Loucy (cell line): ENCODE measurements at regions not wholly inside any gene's neighbourhood (a gene's known extent, or its start where the extent isn't known, plus 50 kb on each side); places are given as distances from the start of the nearest gene placed in this dataset.

Source experiments
- H2AFZ ChIP-seq: fragments of 200-600 bp; sonication (generic); 2 replicates; pipeline ENCODE4 v1.6.0; 2016; ENCODE audit warnings: antibody characterized with exemption, mild to moderate bottlenecking, low read length, moderate library complexity
- H3F3A ChIP-seq: fragments of 200-600 bp; 2 replicates; pipeline ENCODE4 v1.6.0; 2016; ENCODE audit warnings: antibody characterized with exemption, low read depth, mild to moderate bottlenecking
- H3K27me3 ChIP-seq: fragments of 200-600 bp; sonication (generic); 2 replicates; pipeline ENCODE4 v1.6.1; 2014; ENCODE audit warnings: low read length, mild to moderate bottlenecking; ENCODE audit not compliant: insufficient read depth, poor library complexity, severe bottlenecking
- H3K36me3 ChIP-seq: fragments of 200-600 bp; sonication (generic); 2 replicates; pipeline ENCODE4 v1.6.1; 2016; ENCODE audit warnings: low read length; ENCODE audit not compliant: insufficient read depth
- H3K4me1 ChIP-seq: fragments of 200-600 bp; sonication (generic); 2 replicates; pipeline ENCODE4 v1.5.1; 2014; ENCODE audit warnings: low read length, mild to moderate bottlenecking; ENCODE audit not compliant: insufficient read depth, poor library complexity, severe bottlenecking
- H3K4me2 ChIP-seq: fragments of 200-600 bp; sonication (generic); 2 replicates; pipeline ENCODE4 v1.6.0; 2014; ENCODE audit warnings: antibody characterized with exemption, low read length, low read depth, mild to moderate bottlenecking; ENCODE audit not compliant: poor library complexity, severe bottlenecking
- H3K4me3 ChIP-seq: fragments of 200-600 bp; sonication (generic); 2 replicates; pipeline ENCODE4 v1.5.1; 2014; ENCODE audit warnings: low read length, mild to moderate bottlenecking, mixed read lengths; ENCODE audit not compliant: poor library complexity, severe bottlenecking
- H3K79me2 ChIP-seq: fragments of 200-600 bp; sonication (generic); 2 replicates; pipeline ENCODE4 v1.6.1; 2014; ENCODE audit warnings: low read length; ENCODE audit not compliant: insufficient read depth
- H3K9ac ChIP-seq: fragments of 200-600 bp; sonication (generic); 2 replicates; pipeline ENCODE4 v1.6.0; 2014; ENCODE audit warnings: mild to moderate bottlenecking, low read depth, low read length, moderate library complexity; ENCODE audit not compliant: poor library complexity, severe bottlenecking
- H3K9me2 ChIP-seq: fragments of 200-600 bp; sonication (generic); replicated peaks from 2 replicates; pipeline ENCODE4 v1.6.1; 2016; ENCODE audit warnings: low read depth, low read length, mixed read lengths
- H3K9me3 ChIP-seq: fragments of 200-600 bp; sonication (generic); 2 replicates; pipeline ENCODE4 v1.6.1; 2014; ENCODE audit warnings: mild to moderate bottlenecking, antibody characterized with exemption, low read length, low read depth; ENCODE audit not compliant: insufficient read depth
- H4K20me1 ChIP-seq: fragments of 200-600 bp; sonication (generic); 2 replicates; pipeline ENCODE4 v1.6.0; 2014; ENCODE audit warnings: antibody characterized with exemption, low read length, mild to moderate bottlenecking; ENCODE audit not compliant: insufficient read depth, poor library complexity, severe bottlenecking
- CTCF ChIP-seq: fragments of 200-600 bp; sonication (generic); conservative IDR thresholded peaks from 2 replicates; pipeline ENCODE4 v1.5.1; 2014; ENCODE audit warnings: mild to moderate bottlenecking, antibody characterized with exemption, low read length
- EZH2phosphoT487 ChIP-seq: fragments of 200-600 bp; IDR thresholded peaks from 2 replicates; pipeline ENCODE4 v1.6.1; 2018; ENCODE audit warnings: antibody characterized with exemption, mild to moderate bottlenecking, moderate library complexity, borderline replicate concordance

GRCh38 chr2:12795851-12796250 lies 79.1 kb downstream of the TRIB2 start:
- Histone ChIP-seq H3K9me2 (no peaks in the 10 kb centered on the region), H3K79me2 (no peaks in the 10 kb centered on the region), H3K4me2 (no peak overlapping the region), H3K4me3 (no peak overlapping the region), H3K9ac (no peak overlapping the region), H3K27me3 (no peaks in the 10 kb centered on the region), H3K9me3 (no peaks in the 10 kb centered on the region), H4K20me1 (no peaks in the 10 kb centered on the region), H2AFZ (no peak overlapping the region), H3K4me1 (peaks cover 2% of the 10 kb centered on the region), H3F3A (no peaks in the 10 kb centered on the region), H3K36me3 (no peaks in the 10 kb centered on the region)
- TF ChIP-seq CTCF (no peak), EZH2phosphoT487 (no peak)

GRCh38 chr2:12796657-12797056 lies 79.9 kb downstream of the TRIB2 start:
- no peaks in the 10 kb centered on the region for H3K9me3 ChIP-seq
- no peak overlapping the region for H2AFZ ChIP-seq
- H3K4me2 ChIP-seq = no peak overlapping the region
- H3K36me3 ChIP-seq = no peaks in the 10 kb centered on the region
- H4K20me1 ChIP-seq = no peaks in the 10 kb centered on the region
- H3K9ac ChIP-seq = no peak overlapping the region
- no peaks in the 10 kb centered on the region for H3K27me3 ChIP-seq
- H3K4me3 ChIP-seq = no peak overlapping the region
- H3K79me2 ChIP-seq = no peaks in the 10 kb centered on the region
- H3F3A ChIP-seq = no peaks in the 10 kb centered on the region
- peaks cover 2% of the 10 kb centered on the region for H3K4me1 ChIP-seq
- no peaks in the 10 kb centered on the region for H3K9me2 ChIP-seq
- TF ChIP-seq EZH2phosphoT487 = no peak
- TF ChIP-seq CTCF = no peak

DNA sequence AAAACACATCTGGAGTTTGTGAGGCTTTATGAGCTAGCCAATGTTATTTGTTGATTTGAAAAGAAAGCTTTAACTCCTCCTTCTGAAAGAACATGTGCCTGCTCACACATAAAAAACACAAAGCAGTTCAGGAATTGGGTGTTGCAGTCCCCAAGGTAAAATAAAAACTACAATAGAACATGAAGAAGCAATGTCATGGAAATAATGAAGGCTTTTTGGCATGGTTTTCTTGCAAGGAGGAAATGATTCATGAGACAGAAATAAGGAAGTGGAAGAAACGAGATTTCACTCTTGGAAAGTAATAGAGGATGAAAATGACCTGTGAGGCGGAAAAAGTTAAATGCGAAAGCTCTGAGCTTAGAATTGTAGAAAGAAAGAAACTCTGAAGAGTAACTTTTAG lies 81.1 kb downstream of the TRIB2 start:
- no peak overlapping the region for H3K4me3 ChIP-seq
- TF ChIP-seq EZH2phosphoT487 = no peak
- no peak for TF ChIP-seq CTCF
- H3K9me3 ChIP-seq = no peaks in the 10 kb centered on the region
- H3K4me2 ChIP-seq = no peak overlapping the region
- no peaks in the 10 kb centered on the region for H3K36me3 ChIP-seq
- H3K79me2 ChIP-seq = no peaks in the 10 kb centered on the region
- H2AFZ ChIP-seq = no peak overlapping the region
- no peak overlapping the region for H3K9ac ChIP-seq
- H3K27me3 ChIP-seq = no peaks in the 10 kb centered on the region
- peaks cover 2% of the 10 kb centered on the region for H3K4me1 ChIP-seq
- no peaks in the 10 kb centered on the region for H3F3A ChIP-seq
- no peaks in the 10 kb centered on the region for H3K9me2 ChIP-seq
- no peaks in the 10 kb centered on the region for H4K20me1 ChIP-seq
